ENCODE measurements at regions not wholly inside any gene's neighbourhood (a gene's known extent, or its start where the extent isn't known, plus 50 kb on each side); places are given as distances from the start of the nearest gene placed in this dataset.
"Not testable (repeated sequence)": the region's sequence is repeated elsewhere in the genome, so short reads cannot be mapped to it uniquely, and the experiment has no call there.

DNA sequence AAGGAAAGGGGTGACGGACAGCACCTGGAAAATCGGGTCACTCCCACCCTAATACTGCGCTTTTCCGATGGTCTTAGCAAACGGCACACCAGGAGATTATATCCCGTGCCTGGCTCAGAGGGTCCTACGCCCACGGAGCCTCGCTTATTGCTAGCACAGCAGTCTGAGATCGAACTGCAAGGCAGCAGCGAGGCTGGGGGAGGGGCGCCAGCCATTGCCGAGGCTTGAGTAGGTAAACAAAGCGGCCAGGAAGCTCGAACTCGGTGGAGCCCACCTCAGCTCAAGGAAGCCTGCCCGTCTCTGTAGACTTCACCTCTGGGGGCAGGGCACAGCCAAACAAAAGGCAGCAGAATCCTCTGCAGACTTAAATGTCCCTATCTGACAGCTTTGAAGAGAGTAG lies 91.5 kb upstream of the MBIP start:
- TF ChIP-seq, protein P1, sequence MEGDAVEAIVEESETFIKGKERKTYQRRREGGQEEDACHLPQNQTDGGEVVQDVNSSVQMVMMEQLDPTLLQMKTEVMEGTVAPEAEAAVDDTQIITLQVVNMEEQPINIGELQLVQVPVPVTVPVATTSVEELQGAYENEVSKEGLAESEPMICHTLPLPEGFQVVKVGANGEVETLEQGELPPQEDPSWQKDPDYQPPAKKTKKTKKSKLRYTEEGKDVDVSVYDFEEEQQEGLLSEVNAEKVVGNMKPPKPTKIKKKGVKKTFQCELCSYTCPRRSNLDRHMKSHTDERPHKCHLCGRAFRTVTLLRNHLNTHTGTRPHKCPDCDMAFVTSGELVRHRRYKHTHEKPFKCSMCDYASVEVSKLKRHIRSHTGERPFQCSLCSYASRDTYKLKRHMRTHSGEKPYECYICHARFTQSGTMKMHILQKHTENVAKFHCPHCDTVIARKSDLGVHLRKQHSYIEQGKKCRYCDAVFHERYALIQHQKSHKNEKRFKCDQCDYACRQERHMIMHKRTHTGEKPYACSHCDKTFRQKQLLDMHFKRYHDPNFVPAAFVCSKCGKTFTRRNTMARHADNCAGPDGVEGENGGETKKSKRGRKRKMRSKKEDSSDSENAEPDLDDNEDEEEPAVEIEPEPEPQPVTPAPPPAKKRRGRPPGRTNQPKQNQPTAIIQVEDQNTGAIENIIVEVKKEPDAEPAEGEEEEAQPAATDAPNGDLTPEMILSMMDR (IDR thresholded peaks at IDR 0.05), result not testable (repeated sequence)
- not testable (repeated sequence) for TF ChIP-seq POLR2A (IDR thresholded peaks at IDR 0.05)

Measured in body of pancreas (tissue), 4 donors.